ENCODE measurements at regions not wholly inside any gene's neighbourhood (a gene's known extent, or its start where the extent isn't known, plus 50 kb on each side); places are given as distances from the start of the nearest gene placed in this dataset.
"Not testable (repeated sequence)": the region's sequence is repeated elsewhere in the genome, so short reads cannot be mapped to it uniquely, and the experiment has no call there.

DNA sequence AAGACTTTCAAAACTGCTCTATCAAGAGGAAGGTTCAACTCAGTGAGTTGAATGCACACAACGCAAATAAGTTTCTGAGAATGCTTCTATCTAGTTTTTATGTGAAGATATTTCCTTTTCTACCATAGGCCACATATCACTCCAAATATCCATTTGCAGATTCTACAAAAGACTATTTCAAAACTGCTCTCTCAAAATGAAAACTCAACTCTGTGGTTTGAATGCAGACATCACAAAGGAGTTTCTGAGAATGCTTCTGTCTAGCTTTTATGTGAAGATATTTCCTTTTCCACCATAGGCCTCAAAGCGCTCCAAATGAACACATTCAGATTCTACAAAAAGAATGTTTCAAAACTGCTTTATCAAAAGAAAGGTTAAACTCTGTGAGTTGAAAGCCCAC is 1093.1 kb upstream of the DEFB115 start:
- not testable (repeated sequence) for DNase-seq (ENCODE audit: low read depth in 2 of 2, low spot score in 1 of 2)

GRCh38 chr20:30167540-30167939 is 1089.9 kb upstream of the DEFB115 start:
- no peak for DNase-seq (ENCODE audit: low read depth in 2 of 2, low spot score in 1 of 2)

DNA sequence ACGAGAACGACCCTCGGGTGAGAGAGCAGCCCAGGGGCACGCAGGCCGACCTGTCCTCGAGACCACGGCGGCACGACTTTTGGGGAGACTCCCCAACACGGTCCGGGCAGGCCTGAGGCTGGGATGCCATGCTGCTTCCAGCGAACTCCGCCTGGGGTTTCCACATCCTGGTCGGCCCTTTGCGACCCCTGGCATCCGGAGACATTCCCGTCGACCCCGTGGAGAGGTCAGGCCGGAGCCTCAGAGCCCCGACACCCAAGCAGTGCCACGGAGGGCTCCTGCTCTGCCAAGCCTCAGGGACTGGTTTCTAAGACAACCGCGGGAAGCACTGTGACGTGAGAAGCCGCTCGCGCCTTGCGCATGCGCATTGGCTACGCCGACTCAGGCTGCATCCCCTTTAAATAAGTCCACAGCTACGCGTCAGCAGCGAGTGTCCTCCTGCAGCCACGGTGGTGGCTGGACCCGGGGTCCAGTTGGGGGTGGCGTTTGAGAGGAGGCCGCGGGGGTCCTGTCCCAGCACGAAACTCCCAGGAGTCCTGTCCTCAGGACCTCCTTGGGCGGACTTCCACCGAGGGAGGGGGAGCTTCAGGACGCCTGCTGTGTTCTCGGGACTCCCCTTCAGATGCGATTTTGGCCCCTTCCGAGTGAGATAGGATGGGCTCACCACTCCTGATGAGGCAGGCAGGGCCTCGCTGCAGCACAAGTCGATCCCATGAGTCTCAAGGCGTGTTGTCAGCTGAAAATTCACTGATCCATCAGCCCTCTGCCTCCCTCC is 1089.3 kb upstream of the DEFB115 start:
- no peak for DNase-seq (ENCODE audit: low read depth in 2 of 2, low spot score in 1 of 2)

DNA sequence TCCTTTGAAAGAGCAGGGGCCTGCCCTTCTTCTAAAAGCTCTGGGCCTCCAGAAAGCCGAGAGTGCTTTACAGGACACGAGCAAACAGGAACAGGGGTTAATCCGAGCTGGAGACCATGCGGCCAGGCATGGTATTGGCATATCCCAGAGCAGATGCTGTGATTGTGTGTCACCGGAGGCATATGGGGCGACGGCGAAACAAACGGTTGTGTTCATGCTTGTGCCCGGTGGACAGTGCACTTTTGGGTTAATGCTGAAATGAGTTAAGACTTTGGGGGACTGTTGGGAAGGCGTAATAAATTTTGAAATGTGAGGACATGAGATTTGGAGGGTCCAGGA is 1088.7 kb upstream of the DEFB115 start:
- DNase-seq (ENCODE audit: low read depth in 2 of 2, low spot score in 1 of 2), result no peak

DNA sequence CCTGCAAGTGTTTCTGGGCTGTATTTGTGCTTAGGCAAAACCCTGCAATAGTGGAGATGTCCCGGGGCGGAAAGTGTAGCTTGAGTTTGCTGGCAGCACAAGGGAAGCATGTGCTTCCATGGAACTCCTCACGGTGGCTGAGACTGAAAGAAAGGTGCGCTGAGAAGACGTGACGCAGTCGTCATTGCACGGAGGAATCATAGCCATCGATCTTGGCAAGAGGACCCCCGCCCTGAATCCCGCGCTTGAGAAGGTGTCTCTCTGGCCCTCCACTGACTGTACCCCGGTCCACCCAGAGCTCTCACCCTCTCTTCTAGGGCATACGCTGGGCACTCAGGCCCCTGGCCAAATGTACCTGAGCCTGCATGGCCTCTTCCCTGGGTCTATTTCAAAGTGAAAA is 1081.8 kb upstream of the DEFB115 start:
- DNase-seq (ENCODE audit: low read depth in 2 of 2, low spot score in 1 of 2), result no peak

- not testable (repeated sequence) for DNase-seq (ENCODE audit: low read depth in 2 of 2, low spot score in 1 of 2)
Measured at GRCh38 chr20:30183124-30183523, 1074.3 kb upstream of the DEFB115 start.

DNA sequence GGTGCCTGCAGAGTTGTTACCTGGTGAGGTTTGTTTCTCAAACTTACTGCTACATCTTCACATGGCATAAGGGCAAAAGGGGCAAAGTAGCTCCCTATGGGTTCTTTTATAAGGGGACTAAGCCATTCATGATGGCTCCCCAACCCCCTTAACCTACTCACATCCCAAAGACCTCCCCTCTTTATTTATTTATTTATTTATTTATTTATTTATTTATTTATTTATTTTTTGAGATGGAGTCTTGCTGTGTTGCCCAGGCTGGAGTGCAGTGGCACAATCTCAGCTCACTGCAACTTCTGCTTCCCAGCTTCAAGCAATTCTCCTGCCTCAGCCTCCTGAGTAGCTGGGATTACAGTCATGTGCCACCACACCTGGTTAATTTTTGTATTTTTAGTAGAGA is 1065.7 kb upstream of the DEFB115 start:
- DNase-seq (ENCODE audit: low read depth in 2 of 2, low spot score in 1 of 2), result not testable (repeated sequence)

DNA sequence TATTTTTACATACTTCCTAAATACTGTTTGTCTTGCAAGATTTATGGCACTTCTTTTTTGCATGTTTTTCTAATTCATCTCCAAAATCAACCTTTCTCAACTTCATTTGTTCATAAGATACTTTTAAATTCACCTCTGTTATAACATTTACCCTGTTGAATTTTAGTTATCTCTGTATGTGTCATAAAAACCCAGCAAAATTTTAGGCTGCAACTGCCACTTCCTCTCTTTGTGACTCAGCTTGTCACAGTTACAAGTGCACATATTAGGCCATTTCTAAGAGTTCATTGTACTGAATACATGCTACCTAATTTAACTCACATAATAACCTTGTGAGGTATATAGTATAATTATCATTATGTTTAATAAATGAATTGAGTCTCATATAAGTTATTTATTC is 1023.0 kb upstream of the DEFB115 start:
- not testable (repeated sequence) for DNase-seq (ENCODE audit: low read depth in 2 of 2, low spot score in 1 of 2)

DNA sequence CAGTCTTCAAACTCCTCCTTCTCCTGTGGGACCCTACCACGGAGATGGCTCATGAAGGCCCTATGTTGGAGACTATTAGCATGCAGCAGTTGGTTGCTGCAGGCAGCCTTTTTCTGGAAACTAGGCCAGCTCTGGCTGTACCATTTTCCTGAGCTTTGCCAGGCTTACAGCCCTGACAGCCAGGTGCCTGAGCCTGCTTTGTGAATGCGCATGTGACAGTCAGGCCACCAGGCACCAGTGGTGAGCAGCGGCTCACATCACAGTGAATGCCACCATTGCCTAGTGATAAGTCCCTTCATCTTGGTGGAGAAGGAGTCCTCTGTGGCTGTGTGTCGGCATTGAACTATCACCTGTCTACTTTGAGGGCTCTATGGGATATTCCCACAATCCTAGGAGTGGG is 982.4 kb upstream of the DEFB115 start:
- DNase-seq (ENCODE audit: low read depth in 2 of 2, low spot score in 1 of 2), result not testable (repeated sequence)

DNA sequence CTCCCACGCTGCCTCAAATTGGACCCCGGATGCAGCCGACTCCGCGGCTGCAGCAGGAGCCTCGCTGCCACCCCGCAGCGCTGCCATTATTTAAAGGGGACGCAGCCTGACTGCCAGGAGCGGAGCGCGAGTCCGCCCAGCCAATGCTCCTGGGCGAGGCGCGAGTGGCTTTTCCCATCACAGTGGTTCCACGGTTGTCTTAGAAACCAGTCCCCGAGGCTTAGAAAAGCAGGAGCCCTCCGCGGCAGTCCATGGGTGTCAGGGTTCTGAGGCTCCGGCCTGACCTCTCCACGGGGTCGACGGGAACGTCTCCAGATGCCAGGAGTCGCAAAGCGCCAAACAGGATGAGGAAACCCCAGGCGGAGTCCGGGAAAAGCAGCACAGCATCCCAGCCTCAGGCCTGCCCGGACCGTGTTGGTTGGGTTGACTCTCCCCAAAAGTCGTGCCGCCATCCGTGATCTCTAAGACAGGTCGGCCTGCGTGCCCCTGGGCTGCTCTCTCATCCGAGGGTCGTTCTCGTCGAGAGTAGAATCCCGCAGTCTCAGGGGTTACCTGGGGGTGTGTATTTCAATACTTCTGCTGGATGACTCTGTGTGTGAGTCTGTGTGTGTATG is 975.8 kb upstream of the DEFB115 start:
- DNase-seq (ENCODE audit: low read depth in 2 of 2, low spot score in 1 of 2), result no peak

GRCh38 chr20:30283476-30284280 is 973.8 kb upstream of the DEFB115 start:
- peak; percentile 26 to 67 for DNase-seq (ENCODE audit: low read depth in 2 of 2, low spot score in 1 of 2)

DNA sequence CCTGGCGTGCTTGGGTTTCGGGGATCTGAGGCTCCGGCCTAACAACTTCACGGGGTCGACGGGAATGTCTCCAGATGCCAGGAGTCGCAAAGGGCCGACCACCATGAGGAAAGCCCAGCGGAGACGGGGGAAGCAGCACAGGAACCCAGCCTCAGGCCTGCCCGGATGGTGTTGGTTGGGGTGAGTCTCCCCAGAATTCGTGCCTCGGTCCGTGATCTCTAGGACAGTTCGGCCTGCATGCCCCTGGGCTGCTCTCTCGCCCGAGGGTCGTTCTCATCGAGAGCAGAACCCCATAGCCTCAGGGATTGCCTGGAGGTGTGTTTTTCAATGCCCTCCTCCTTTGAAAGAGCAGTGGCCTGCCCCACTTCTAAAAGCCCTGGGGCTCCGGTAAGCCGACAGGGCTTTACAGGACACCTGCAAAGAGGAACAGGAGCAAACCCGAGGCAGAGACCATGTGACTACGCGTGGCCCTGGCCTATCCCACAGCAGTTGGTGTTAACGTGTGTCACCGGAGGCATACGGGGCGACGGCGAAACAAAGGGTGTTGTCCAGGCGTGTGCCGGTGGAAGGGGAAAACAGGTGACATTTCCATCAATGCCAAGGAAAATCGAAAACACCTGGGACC is 973.1 kb upstream of the DEFB115 start:
- DNase-seq (ENCODE audit: low read depth in 2 of 2, low spot score in 1 of 2), result no peak

GRCh38 chr20:30285677-30286076 is 971.8 kb upstream of the DEFB115 start:
- no peak for DNase-seq (ENCODE audit: low read depth in 2 of 2, low spot score in 1 of 2)

DNA sequence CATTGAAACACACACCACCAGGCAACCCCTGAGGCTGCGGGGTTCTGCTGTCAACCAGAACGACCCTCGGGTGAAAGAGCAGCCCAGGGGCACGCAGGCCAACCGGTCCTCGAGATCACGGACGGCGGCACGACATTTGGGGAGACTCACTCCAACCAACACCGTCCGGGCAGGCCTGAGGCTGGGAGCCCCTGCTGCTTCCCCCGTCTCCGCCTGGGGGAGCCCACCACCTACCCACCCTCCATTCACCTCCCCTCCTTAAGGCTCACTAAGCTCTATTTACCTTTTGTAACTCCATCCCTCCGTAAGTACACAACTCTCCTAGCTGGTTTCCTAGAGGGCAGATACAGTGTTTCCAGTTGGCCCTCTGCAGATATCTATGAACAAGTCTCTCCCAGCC is 971.3 kb upstream of the DEFB115 start:
- no peak for DNase-seq (ENCODE audit: low read depth in 2 of 2, low spot score in 1 of 2)

GRCh38 chr20:30287459-30287858 is 970.0 kb upstream of the DEFB115 start:
- not testable (repeated sequence) for DNase-seq (ENCODE audit: low read depth in 2 of 2, low spot score in 1 of 2)

DNA sequence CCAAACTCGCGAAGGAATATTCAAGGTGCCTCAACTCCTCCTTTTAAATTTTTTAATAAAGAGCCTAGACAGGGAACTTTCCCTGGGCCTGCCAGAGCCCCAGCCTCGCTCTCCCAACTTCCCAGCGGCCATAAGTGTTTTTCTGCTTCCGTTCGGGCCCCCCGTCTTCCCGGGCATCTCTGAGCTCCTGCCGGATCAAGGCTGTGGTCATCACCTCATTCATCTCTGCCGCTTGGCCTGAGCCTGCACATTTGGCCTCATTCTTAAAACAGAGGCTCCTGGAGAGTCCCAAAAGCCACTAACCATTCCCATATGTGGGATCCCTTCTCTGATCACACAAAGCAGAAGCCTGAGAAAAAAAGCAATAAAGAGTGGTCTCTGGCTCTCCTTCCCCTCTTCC is 969.1 kb upstream of the DEFB115 start:
- DNase-seq (ENCODE audit: low read depth in 2 of 2, low spot score in 1 of 2), result no peak

DNA sequence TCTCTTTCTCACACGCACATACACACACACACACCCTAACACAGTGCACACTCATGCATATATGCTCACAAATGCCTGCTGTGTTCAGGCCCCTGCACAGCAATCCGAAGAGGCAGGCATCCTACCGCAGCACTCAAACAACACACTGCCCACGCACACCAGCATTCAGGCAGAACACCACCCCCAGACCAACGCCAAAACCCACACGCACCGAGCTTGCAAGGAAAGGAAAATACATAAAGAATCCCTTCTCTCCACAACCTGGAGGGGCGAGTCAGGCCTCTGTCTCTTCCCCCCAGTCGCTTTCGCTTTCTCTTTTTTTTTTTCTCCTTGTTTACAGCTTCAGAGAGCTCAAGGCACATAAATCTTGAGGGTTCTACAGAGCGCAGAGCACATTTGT is 968.4 kb upstream of the DEFB115 start:
- not testable (repeated sequence) for DNase-seq (ENCODE audit: low read depth in 2 of 2, low spot score in 1 of 2)

GRCh38 chr20:30289711-30290141 is 967.7 kb upstream of the DEFB115 start:
- not testable (repeated sequence) for DNase-seq (ENCODE audit: low read depth in 2 of 2, low spot score in 1 of 2)

GRCh38 chr20:30290361-30291063 is 967.0 kb upstream of the DEFB115 start:
- DNase-seq (ENCODE audit: low read depth in 2 of 2, low spot score in 1 of 2), result not testable (repeated sequence)

- not testable (repeated sequence) for DNase-seq (ENCODE audit: low read depth in 2 of 2, low spot score in 1 of 2)
Measured at GRCh38 chr20:30291064-30291379, 966.4 kb upstream of the DEFB115 start.

- DNase-seq (ENCODE audit: low read depth in 2 of 2, low spot score in 1 of 2), result not testable (repeated sequence)
Measured at GRCh38 chr20:30291686-30292085, 965.8 kb upstream of the DEFB115 start.
